ENCODE measurements at regions not wholly inside any gene's neighbourhood (a gene's known extent, or its start where the extent isn't known, plus 50 kb on each side); places are given as distances from the start of the nearest gene placed in this dataset.

DNA sequence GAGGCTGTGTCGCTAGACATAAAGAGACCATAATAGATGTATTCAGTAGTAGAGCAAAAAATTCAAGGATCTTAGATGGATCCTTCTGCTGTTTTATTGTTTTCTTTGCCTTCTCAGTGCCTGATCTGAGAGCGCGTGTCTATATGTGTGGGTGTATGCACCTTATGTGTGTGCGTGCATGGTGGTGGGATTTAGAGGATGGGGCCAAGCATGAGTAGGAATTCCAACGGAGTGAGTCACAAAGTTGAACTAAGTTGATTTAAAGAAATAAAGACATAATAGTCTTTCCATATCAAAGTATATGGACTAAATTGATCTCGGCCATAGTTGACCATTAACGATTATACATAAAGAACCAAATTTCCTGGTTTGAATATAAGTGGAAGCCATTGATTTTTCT is 178.7 kb downstream of the CYYR1 start:
- H4K20me1 ChIP-seq (ENCODE audit: insufficient read depth, low read length), result no peaks in the 10 kb centered on the region
- H3K27ac ChIP-seq (ENCODE audit: low read depth, low read length, poor library complexity, severe bottlenecking), result no peak overlapping the region
- CTCF ChIA-PET (ENCODE audit: unreplicated experiment), result no interaction called here
- no peaks in the 10 kb centered on the region for H3K4me1 ChIP-seq (ENCODE audit: insufficient read depth, low read length, poor library complexity, severe bottlenecking)
- H3K36me3 ChIP-seq (ENCODE audit: insufficient read depth, low read length), result no peaks in the 10 kb centered on the region
- no peak overlapping the region for H3K4me2 ChIP-seq (ENCODE audit: low read length)
- intact Hi-C loops (cut with micrococcal nuclease; ENCODE audit: unreplicated experiment), result no loop called here
- POLR2A ChIA-PET, result no interaction called here
- H2AFZ ChIP-seq (ENCODE audit: low read length), result no peak overlapping the region
- no peaks in the 10 kb centered on the region for H3K9me2 ChIP-seq (ENCODE audit: insufficient read depth, low read length)
- BruUV-seq (replicated peaks), result no TSS peak
- no peaks in the 10 kb centered on the region for H3K79me2 ChIP-seq (ENCODE audit: insufficient read depth, low read depth, low read length)
- no peak overlapping the region for H3K4me3 ChIP-seq (ENCODE audit: low read depth, low read length, poor library complexity, severe bottlenecking)
- H3K9me3 ChIP-seq (ENCODE audit: low read length), result no peaks in the 10 kb centered on the region
- no peak for DNase-seq (ENCODE audit: low spot score)
- no peak for TF ChIP-seq EZH2phosphoT487 (IDR thresholded peaks at IDR 0.05; ENCODE audit: borderline replicate concordance, low read depth, low read length)
- TF ChIP-seq, protein P1, sequence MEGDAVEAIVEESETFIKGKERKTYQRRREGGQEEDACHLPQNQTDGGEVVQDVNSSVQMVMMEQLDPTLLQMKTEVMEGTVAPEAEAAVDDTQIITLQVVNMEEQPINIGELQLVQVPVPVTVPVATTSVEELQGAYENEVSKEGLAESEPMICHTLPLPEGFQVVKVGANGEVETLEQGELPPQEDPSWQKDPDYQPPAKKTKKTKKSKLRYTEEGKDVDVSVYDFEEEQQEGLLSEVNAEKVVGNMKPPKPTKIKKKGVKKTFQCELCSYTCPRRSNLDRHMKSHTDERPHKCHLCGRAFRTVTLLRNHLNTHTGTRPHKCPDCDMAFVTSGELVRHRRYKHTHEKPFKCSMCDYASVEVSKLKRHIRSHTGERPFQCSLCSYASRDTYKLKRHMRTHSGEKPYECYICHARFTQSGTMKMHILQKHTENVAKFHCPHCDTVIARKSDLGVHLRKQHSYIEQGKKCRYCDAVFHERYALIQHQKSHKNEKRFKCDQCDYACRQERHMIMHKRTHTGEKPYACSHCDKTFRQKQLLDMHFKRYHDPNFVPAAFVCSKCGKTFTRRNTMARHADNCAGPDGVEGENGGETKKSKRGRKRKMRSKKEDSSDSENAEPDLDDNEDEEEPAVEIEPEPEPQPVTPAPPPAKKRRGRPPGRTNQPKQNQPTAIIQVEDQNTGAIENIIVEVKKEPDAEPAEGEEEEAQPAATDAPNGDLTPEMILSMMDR (conservative IDR thresholded peaks at IDR 0.05; ENCODE audit: low read length), result no peak

DNA sequence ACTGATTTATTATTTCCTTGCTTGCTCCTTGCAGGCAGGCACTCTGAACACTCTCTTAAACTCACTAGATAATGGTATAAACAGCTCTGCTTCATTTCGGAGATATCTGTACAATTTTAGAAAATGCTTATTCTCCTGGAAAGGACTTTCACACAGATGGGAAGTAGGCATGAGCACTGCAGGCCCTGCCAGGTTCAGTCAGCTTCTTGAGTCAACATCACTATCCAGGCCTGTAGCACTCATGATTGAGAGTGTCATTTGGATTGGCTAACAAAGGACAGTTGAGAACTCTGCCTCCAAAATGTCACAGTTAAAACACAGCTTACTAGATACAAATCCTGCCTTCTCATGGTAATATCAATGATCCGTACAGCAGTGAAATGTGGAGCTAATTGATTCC is 181.9 kb downstream of the CYYR1 start:
- Histone ChIP-seq H3K9me3 (ENCODE audit: low read length) (no peaks in the 10 kb centered on the region), H3K4me3 (ENCODE audit: low read depth, low read length, poor library complexity, severe bottlenecking) (no peak overlapping the region), H2AFZ (ENCODE audit: low read length) (no peak overlapping the region), H3K36me3 (ENCODE audit: insufficient read depth, low read length) (no peaks in the 10 kb centered on the region), H4K20me1 (ENCODE audit: insufficient read depth, low read length) (no peaks in the 10 kb centered on the region), H3K9me2 (ENCODE audit: insufficient read depth, low read length) (no peaks in the 10 kb centered on the region), H3K4me2 (ENCODE audit: low read length) (no peak overlapping the region), H3K79me2 (ENCODE audit: insufficient read depth, low read depth, low read length) (no peaks in the 10 kb centered on the region), H3K4me1 (ENCODE audit: insufficient read depth, low read length, poor library complexity, severe bottlenecking) (no peaks in the 10 kb centered on the region), H3K27ac (ENCODE audit: low read depth, low read length, poor library complexity, severe bottlenecking) (no peak overlapping the region)
- intact Hi-C loops (cut with micrococcal nuclease; ENCODE audit: unreplicated experiment), result no loop called here
- CTCF ChIA-PET (ENCODE audit: unreplicated experiment), result no interaction called here
- no peak for DNase-seq (ENCODE audit: low spot score)
- POLR2A ChIA-PET, result no interaction called here
- TF ChIP-seq EZH2phosphoT487 (IDR thresholded peaks at IDR 0.05; ENCODE audit: borderline replicate concordance, low read depth, low read length), result no peak
- TF ChIP-seq, protein P1 (conservative IDR thresholded peaks at IDR 0.05; ENCODE audit: low read length), result no peak
- BruUV-seq (replicated peaks), result no TSS peak

GRCh38 chr21:26389971-26390641 is 183.0 kb downstream of the CYYR1 start:
- H3K4me2 ChIP-seq (ENCODE audit: low read length), result no peak overlapping the region; the same call in 1 of the 2 replicates
- no peaks in the 10 kb centered on the region for H4K20me1 ChIP-seq (ENCODE audit: insufficient read depth, low read length)

More at GRCh38 chr21:26389971-26390641, 183.0 kb downstream of the CYYR1 start:
- CTCF ChIA-PET (ENCODE audit: unreplicated experiment), result no interaction called here
- DNase-seq (ENCODE audit: low spot score), result no peak
- H2AFZ ChIP-seq (ENCODE audit: low read length), result no peak overlapping the region
- no peaks in the 10 kb centered on the region for H3K36me3 ChIP-seq (ENCODE audit: insufficient read depth, low read length)
- no peaks in the 10 kb centered on the region for H3K9me2 ChIP-seq (ENCODE audit: insufficient read depth, low read length)
- H3K4me1 ChIP-seq (ENCODE audit: insufficient read depth, low read length, poor library complexity, severe bottlenecking), result no peaks in the 10 kb centered on the region
- POLR2A ChIA-PET, result no interaction called here
- no peaks in the 10 kb centered on the region for H3K9me3 ChIP-seq (ENCODE audit: low read length)
- BruUV-seq (replicated peaks), result no TSS peak
- no peak overlapping the region for H3K4me3 ChIP-seq (ENCODE audit: low read depth, low read length, poor library complexity, severe bottlenecking)
- no peak overlapping the region for H3K27ac ChIP-seq (ENCODE audit: low read depth, low read length, poor library complexity, severe bottlenecking)
- TF ChIP-seq, protein P1 (conservative IDR thresholded peaks at IDR 0.05; ENCODE audit: low read length), result no peak
- TF ChIP-seq EZH2phosphoT487 (IDR thresholded peaks at IDR 0.05; ENCODE audit: borderline replicate concordance, low read depth, low read length), result no peak
- no peaks in the 10 kb centered on the region for H3K79me2 ChIP-seq (ENCODE audit: insufficient read depth, low read depth, low read length)
- intact Hi-C loops (cut with micrococcal nuclease; ENCODE audit: unreplicated experiment), result no loop called here
